HG03135 (cell line): ENCODE measurements at regions not wholly inside any gene's neighbourhood (a gene's known extent, or its start where the extent isn't known, plus 50 kb on each side); places are given as distances from the start of the nearest gene placed in this dataset.
A peak's percentile ranks its signal among the peaks of the same experiment; 100 is the strongest.

Experiments used
- ATAC-seq: cut with Tn5 transposase; IDR thresholded peaks from one replicate; pipeline ENCODE4 v1.9.1; 2021; ENCODE audit warnings: mild to moderate bottlenecking, moderate library complexity; ENCODE audit not compliant: unreplicated experiment

DNA sequence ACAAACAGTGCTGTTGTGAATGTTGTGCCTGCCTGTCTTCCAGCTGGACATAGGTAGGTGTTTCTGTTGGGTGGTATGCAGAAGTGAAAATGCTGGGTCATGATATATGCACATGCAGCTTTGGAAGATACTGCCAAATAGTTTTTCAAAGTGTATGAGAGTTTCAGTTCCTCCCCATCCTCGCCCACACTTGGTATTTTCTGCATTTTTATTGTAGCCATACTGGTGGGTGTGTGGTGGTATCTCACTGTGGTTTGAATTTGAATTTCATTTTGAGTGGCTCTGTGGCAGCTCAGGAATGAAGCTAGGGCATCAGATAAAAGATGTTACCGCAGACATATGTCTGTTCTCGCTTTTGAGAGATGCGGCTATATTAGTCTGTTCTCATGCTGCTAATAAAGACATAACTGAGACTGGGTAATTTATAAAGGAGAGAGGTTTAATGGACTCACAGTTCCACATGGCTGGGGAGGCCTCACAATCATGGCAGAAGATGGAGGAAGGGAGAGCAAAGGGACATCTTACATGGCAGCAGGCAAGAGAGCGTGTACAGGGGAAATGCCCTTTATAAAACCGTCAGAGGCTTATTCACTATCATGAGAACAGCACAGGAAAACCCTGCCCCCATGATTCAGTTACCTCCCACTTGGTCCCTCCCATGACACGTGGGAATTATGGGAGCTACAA is 183.1 kb downstream of the CAND1 start:
- peak; percentile 49 for ATAC-seq

DNA sequence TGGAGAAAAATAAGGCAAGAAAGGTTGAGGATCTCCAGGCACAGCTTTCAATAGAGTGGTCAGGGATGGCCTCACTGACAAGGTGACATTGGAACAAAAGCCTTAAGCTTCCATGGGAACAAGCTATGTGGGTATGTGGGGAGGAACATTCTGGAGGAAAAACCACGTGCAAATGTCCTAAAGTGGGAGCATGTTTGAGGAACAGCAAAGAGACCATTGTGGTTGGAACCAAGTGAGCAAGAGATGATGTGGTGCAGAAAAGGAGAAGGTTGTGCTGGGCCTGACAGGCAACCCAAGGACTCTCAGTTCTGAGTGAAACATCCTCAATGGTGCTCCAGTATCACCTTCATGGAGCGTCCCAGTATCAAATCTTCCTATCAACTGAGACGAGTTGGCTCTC is 184.0 kb downstream of the CAND1 start:
- no peak for ATAC-seq

DNA sequence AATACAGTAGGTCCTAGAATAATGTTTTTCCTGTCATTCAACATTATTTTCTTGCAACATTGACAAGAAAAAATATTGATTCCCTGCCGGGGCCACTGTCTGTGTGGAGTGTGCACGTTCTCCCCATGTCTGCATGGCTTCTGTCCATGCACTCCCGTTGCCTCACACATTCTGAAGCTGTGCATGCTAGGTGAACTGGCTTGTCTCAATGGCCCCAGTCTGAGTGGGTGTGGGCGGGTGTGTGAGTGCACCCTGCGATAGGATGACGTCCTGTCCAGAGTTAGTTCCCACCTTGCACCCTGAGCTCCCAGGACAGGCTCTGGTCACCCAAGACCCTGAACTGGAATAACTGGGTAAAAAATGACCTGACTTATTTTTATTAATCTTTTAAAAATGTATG is 186.1 kb downstream of the CAND1 start:
- no peak for ATAC-seq

- no peak for ATAC-seq
These were observed 187.3 kb downstream of the CAND1 start for GRCh38 chr12:67456431-67456901.

DNA sequence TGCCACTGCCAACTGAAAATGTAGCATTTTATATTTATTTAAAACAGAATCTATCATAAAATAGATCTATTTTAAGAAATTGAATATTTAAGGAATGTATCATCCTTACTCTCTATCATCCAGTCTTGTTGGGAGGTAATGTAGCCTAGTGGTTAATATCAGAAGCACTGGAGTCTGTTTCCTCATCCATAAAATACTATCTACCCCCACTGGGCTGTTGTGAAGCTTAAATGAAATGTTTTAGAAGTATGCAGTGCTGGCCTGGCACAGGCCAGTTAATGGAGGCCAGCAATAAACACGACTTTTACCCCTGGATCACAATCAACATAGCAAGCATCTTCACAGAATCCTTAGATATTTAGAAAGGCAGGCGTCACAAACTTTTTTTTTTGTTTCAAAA is 188.0 kb downstream of the CAND1 start:
- no peak for ATAC-seq

DNA sequence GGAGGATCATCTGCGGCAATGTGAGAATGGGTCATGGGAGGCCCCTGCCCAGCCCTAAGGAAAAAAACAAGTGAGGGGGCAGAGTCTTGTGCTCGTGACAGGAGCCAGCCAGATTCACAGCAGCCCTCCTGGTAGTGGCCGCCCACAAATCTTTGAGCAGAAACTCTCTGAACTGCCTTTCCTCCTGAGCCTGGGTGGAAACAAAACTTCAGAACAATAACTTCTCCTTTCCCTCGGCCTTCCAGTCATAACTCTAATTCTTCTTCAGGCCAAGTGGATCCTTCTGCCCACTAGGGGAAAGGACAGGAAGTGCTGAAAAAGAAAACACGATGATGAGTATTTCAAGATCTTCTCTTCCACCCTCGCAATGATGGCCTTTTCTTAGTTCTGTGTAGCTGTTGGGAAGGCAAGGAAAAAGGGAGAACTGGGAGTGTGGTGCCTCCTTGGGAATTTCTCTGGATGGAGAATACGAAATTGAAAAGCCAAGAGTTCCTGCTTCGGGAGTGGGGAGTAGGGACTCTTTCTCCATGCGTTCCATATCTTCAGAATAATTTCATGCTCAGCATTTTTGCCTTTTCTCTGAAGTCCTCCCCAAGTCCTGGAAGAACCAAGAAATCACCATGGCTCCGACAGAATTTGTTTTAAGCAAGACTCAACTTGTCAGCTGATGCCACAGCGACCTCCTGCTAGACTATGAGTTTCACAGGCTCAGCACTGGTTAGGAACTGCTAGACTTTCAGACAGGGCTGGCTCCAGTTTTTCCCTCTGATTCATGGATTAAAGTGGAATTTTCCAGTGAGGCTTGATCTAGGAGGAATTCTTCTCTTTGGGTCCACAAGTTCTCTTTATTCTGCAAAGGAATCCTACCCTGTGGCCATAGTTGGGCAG is 188.9 kb downstream of the CAND1 start:
- ATAC-seq: no peak

DNA sequence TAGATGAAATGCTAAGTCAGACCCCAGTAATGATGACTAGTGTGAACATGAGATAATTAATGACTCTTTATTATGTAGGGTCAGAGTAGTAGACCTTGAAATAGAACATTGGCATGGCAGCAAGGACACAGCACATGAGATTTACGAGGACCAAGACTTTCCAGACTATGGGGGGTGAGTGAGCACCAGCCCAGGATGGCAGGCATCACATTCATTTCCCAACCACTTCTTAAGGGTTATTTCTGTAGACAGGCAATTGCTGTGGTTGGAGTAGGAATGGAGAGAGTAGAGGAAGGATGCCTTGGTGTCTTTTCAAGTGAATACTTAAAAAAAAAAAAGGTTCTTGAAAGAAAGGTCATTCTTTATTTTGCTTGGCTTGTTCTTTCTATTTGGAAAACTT is 189.4 kb upstream of the DYRK2 start:
- ATAC-seq: no peak

DNA sequence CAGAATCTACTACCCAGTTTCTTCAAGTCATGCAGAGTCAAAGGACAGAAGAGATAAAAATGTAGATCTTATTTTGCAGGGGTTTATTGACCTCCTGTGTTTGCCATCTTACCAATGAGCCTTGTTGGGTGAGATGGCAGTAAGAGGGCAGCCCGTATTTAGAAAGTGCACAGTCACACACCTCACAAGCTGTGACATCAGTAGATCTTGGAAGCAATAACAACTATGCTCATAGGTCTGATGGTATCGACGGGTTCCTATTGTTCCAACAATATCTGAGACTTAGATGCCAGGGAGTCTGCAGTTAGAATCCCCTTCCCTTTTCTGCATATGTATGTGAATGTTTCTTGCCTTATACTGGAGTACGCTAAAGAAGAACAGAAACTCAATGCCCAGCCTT is 189.0 kb upstream of the DYRK2 start:
- ATAC-seq: no peak

DNA sequence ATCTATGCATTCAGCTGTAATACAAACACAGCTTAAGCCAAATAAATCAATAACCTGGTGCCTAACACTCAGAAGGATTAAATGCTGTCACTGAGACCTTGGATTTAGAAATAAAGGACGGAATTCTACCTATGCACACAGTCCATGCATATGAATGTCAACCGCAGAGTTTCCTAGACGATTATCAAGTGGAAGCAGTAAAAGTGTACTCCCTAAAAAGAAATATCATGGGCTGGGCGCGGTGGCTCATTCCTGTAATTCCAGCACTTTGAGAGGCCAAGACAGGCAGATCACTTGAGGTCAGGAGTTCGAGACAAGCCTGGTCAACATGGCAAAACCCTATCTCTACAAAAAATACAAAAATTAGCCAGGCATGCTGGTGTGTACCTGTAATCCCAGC is 188.2 kb upstream of the DYRK2 start:
- ATAC-seq: no peak

- ATAC-seq: no peak
These were observed 179.8 kb upstream of the DYRK2 start for GRCh38 chr12:67468549-67469245.

- no peak for ATAC-seq
These were observed 178.9 kb upstream of the DYRK2 start for GRCh38 chr12:67469666-67470065.

DNA sequence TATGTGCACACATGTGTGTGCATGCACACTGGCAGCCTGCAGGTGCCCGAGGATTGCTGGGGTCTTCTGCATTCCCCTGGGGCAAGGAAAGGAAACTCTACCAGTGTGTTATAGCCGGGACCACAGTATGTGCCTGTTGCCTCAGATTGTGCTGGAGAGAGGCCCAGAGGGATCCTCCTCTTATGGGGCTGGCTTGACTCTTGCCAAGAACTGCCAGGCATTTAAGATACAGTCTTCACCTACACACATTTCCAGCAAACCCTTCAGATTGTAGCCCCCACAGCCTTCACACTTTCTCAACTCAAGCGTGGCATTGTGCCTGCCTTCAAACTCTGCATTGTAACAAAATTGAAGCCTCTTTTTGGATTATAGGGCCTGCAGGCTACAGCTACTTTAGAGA is 176.7 kb upstream of the DYRK2 start:
- no peak for ATAC-seq

GRCh38 chr12:67472539-67472938 is 176.0 kb upstream of the DYRK2 start:
- ATAC-seq: no peak

- ATAC-seq: no peak
These were observed 173.5 kb upstream of the DYRK2 start for GRCh38 chr12:67474934-67475620.

DNA sequence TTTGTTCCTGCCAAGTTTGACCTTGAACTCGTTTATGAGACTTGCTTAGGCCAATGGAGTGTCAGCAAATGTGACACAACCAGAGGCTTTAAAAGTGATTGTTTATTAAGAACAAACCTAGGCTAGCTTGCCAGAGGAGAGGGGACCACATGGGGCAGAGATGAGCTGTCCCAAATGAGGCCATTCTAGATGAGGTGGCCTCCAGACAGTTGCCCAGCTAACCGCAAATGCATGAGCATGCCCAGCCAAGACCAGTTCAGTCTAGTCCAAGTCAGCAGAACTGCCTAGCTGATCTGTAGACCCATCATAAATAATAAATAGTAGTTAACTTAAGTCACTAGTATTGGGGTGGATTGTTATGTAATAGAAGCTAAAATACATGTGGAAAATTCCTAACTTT is 172.8 kb upstream of the DYRK2 start:
- no peak for ATAC-seq

DNA sequence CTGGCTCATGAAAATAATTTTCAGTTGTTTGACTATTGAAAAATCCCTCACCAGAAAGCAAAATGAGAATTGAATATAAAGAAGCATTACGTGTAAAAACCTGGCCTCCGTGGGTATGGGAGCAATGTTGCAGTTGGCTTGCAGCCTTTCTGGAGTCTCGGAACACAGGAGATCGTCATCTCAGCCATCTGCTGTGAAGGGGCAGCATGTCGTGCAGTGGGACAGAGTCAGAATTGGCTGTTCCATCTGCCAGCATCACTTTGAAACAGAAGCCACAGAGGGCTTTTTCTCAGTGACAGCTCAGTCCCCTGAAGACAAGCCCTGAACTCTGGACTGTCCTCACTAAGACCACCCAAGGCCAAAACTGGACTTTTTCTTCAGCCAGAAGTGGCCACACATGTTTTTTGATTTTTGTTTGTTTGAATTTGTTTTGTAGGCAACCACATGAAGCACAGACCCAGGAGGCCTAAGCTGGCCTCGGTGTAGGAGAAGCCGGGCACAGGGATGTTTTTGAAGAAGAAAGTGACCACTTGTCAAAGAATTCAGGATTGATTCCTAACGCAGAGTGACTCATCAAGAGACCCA is 170.8 kb upstream of the DYRK2 start:
- ATAC-seq: no peak

DNA sequence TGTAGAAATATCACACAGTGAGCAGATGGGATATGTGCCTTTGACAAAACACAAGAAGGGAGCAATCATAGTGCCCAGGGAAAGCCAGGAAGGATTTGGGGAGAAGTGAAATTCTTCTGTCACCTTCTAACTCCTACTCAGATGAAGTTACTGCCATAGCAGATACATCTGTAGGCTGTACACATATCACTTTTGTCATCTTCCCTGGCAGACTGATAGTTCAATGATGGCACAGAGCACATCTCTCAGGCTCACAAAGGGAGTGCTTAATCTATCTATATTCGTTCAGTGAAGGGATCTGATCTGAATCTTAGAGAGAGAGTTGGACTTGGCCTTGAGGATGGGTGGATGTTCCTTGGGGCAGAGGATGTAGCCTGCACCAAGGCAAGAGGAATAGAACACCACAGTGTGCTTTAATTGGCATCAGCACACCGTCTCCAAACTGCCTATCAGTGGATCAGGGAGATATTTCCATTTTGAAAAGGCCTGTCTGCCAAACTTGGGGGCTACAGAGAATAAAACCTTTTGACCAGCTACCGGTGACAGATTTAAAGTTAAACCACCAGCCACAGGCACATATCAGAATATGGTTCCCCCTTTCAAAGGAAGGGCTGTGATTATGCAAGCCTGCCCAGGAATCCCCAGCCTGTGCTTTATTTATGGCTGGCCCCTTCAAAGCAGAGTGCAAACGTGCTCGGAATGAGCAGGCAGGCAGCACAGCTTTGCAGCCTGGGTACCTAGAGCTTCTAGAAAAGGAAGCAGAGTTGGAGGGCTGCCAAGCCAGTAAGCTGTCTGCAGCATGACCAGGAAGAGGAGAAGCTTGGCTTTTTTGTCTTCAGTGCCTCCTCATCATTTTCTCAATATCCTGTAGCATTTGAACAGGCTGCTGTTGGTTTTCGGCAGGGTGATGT is 165.5 kb upstream of the DYRK2 start:
- no peak for ATAC-seq

DNA sequence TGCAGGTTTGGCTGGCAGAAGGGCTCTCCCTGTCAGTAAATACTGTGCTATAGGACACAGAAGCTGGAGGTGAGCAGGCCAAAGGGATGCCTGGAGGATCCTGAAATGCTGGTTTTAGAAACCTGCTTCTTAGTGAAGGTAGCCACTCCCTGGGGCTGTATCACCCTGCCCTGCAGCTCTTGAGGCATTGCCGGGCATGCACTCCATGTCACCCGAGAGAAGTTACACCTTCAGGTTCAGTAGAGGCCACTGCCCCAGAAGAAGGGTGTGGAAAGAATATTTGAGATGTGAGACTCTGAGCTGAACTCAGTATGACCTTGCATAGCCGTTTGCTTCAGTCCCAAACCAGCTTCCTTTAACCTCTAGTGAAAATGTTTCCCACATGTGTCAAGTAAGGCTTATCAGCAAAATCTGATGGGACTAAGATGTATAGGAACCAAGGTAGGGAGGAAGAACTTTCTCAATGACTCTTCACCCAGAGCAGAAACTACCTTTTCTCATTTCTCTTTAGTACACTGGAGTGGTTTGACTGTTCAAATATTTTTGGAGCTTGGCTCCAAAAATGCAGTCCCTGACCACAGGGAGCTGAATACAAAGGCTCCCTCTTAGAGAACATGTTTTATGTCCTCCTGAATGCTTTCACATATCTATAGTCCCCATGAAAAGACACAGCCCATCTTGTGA is 164.5 kb upstream of the DYRK2 start:
- ATAC-seq: no peak
